Activated B cell treated with CpG ODN at 0.5 μM for 24 hours (primary cell): ENCODE measurements at regions not wholly inside any gene's neighbourhood (a gene's known extent, or its start where the extent isn't known, plus 50 kb on each side); places are given as distances from the start of the nearest gene placed in this dataset.
"Not testable (repeated sequence)": the region's sequence is repeated elsewhere in the genome, so short reads cannot be mapped to it uniquely, and the experiment has no call there.

Experiments used
- ATAC-seq: fragments of 200-7000 bp; cut with Tn5 transposase; one replicate; pipeline ENCODE4 v1.10.0; 2021; ENCODE audit warnings: low read depth, mild to moderate bottlenecking, moderate library complexity
- CTCF ChIA-PET: fragments of 350-600 bp; sonication (Branson Sonifier 250); formaldehyde crosslinking; loops from one replicate; lab custom pipeline; 2021; ENCODE audit warnings: antibody characterized with exemption; lab: Charles Lee
- POLR2A ChIA-PET: fragments of 350-600 bp; sonication (Branson Sonifier 250); formaldehyde crosslinking; loops from one replicate; lab custom pipeline; 2021; ENCODE audit warnings: antibody characterized with exemption; lab: Charles Lee
- DNase-seq: peaks from one replicate; pipeline ENCODE4 v3.0.0; 2022
- H3K27ac Mint-ChIP-seq: one replicate; pipeline ENCODE4 v1.8.0; 2020; ENCODE audit warnings: mixed read lengths
- H3K27me3 Mint-ChIP-seq: one replicate; pipeline ENCODE4 v1.8.0; 2021; ENCODE audit warnings: mixed read lengths
- H3K36me3 Mint-ChIP-seq: one replicate; pipeline ENCODE4 v1.8.0; 2021; ENCODE audit warnings: low read depth, mixed read lengths
- H3K4me1 Mint-ChIP-seq: one replicate; pipeline ENCODE4 v1.8.0; 2021; ENCODE audit warnings: mixed read lengths
- H3K4me3 Mint-ChIP-seq: one replicate; pipeline ENCODE4 v1.8.0; 2020; ENCODE audit warnings: mild to moderate bottlenecking, mixed read lengths
- H3K9me3 Mint-ChIP-seq: one replicate; pipeline ENCODE4 v1.8.0; 2020; ENCODE audit warnings: mixed read lengths
- intact Hi-C: fragments of 100-400 bp; cut with micrococcal nuclease; formaldehyde crosslinking; loops from one replicate; pipeline ENCODE4 v1.15.1; 2024
- TF ChIP-seq, protein P1 (sequence below): fragments of 200-600 bp; IDR thresholded peaks from one replicate; pipeline ENCODE4 v1.8.0; 2022; ENCODE audit warnings: antibody characterized with exemption, mild to moderate bottlenecking

DNA sequence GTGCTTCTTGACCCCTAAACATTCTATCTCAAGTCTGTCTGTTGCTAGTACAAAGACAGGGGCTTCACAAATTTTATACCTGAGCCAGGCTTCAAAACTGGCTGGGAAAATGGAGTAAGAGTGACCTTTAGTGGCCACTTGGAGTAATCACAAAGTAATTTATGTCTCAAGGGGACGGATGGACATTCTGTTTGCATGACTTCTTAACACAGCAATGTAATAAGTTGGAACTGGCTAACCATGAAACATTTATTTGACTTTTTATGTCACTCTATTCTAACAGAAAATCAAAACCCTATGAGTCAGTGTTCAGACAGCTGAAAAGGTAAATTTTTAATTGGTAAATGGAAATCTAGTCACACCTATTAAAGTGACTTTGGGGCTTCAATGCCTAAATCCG lies 600.6 kb downstream of the ANKRD50 start:
- TF ChIP-seq, protein P1, sequence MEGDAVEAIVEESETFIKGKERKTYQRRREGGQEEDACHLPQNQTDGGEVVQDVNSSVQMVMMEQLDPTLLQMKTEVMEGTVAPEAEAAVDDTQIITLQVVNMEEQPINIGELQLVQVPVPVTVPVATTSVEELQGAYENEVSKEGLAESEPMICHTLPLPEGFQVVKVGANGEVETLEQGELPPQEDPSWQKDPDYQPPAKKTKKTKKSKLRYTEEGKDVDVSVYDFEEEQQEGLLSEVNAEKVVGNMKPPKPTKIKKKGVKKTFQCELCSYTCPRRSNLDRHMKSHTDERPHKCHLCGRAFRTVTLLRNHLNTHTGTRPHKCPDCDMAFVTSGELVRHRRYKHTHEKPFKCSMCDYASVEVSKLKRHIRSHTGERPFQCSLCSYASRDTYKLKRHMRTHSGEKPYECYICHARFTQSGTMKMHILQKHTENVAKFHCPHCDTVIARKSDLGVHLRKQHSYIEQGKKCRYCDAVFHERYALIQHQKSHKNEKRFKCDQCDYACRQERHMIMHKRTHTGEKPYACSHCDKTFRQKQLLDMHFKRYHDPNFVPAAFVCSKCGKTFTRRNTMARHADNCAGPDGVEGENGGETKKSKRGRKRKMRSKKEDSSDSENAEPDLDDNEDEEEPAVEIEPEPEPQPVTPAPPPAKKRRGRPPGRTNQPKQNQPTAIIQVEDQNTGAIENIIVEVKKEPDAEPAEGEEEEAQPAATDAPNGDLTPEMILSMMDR: no peak
- no peaks in the 10 kb centered on the region for H3K9me3 Mint-ChIP-seq
- H3K27me3 Mint-ChIP-seq: no peaks in the 10 kb centered on the region
- ChIA-PET POLR2A (no interaction called here), CTCF (no interaction called here)
- no peak overlapping the region for H3K27ac Mint-ChIP-seq
- no peak for ATAC-seq
- no peak for DNase-seq
- H3K4me3 Mint-ChIP-seq: no peak overlapping the region
- H3K36me3 Mint-ChIP-seq: no peaks in the 10 kb centered on the region
- intact Hi-C loops: loop anchor here (1.0 to 2.0 kb wide), 2 partner anchors 339 to 1009 kb away; no protein-coding TSS in a partner anchor
- H3K4me1 Mint-ChIP-seq: no peaks in the 10 kb centered on the region

DNA sequence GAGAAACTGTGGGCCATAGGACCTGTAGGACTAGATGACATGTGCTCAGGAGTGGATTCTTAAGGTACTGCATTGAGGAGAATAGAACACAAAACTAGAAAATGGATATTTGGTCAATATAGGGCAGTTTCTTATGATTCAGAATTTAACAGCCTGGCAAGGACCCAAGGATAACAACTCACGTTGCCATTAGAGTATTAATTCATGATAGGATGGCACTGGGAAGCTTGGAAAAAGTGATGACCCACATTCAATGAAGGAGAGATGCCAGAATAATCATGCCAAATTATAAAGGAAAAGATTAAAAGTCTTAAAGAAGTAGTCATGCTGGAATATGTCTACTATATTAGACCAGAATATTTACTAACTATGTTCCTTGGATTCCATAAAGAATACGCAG lies 594.5 kb downstream of the ANKRD50 start:
- POLR2A ChIA-PET: no interaction called here
- Mint-ChIP-seq H3K9me3 (no peaks in the 10 kb centered on the region), H3K27ac (no peak overlapping the region), H3K4me3 (no peak overlapping the region), H3K4me1 (no peaks in the 10 kb centered on the region), H3K36me3 (no peaks in the 10 kb centered on the region), H3K27me3 (no peaks in the 10 kb centered on the region)
- DNase-seq: no peak
- CTCF ChIA-PET: no interaction called here
- no peak for ATAC-seq
- intact Hi-C loops: no loop called here
- TF ChIP-seq, protein P1: no peak

DNA sequence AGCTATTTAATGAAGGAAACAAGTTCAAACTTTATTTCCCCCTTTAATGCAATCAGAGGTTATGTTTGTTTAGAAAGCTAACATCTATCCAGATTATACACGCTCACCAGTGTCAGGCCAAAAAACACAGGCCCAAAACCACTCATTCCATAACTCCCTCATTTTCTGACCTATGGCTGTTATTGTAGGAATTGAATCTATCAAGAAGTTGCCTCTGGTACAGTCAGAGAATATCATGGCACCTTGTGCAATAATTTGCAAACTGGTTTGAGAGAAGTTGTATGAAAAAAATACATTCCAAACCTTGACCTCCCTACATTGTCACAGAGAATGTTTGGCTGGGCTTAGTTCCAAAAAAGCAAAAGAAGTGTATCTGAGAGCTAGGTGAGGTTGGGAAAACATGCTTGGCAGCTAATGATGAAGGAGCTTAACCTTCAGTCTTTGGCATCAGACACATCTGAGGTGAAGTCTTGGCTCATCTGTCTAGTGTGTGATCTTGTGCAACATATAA lies 591.0 kb downstream of the ANKRD50 start:
- TF ChIP-seq, protein P1: no peak
- ChIA-PET CTCF (no interaction called here), POLR2A (no interaction called here)
- Mint-ChIP-seq H3K9me3 (no peaks in the 10 kb centered on the region), H3K27me3 (no peaks in the 10 kb centered on the region), H3K27ac (no peak overlapping the region), H3K4me3 (no peak overlapping the region), H3K4me1 (no peaks in the 10 kb centered on the region), H3K36me3 (no peaks in the 10 kb centered on the region)
- intact Hi-C loops: no loop called here
- ATAC-seq (no peak), DNase-seq (no peak)

DNA sequence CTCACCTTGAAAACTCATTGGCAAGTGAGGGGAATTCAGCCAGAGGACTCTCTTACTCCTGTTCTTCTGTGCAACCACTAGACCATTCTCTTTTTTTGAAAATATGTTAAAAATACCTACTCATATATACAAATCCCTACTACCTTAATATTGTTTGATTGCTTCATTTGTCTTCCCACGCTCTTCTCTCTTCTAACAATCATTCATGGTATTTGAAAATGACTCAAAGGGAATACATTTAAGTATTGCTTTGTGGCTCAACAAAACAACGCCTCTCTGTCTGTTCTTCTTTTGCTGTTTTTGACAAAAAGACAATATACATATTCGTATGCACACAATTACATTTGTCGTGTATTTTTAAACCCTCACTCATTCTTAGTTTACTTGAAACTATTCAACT lies 589.4 kb downstream of the ANKRD50 start:
- CTCF ChIA-PET: no interaction called here
- no peak overlapping the region for H3K4me3 Mint-ChIP-seq
- no peak for ATAC-seq
- no peaks in the 10 kb centered on the region for H3K36me3 Mint-ChIP-seq
- TF ChIP-seq, protein P1: no peak
- H3K27ac Mint-ChIP-seq: no peak overlapping the region
- no peaks in the 10 kb centered on the region for H3K27me3 Mint-ChIP-seq
- POLR2A ChIA-PET: no interaction called here
- no peaks in the 10 kb centered on the region for H3K9me3 Mint-ChIP-seq
- no peak for DNase-seq
- H3K4me1 Mint-ChIP-seq: no peaks in the 10 kb centered on the region
- intact Hi-C loops: no loop called here

DNA sequence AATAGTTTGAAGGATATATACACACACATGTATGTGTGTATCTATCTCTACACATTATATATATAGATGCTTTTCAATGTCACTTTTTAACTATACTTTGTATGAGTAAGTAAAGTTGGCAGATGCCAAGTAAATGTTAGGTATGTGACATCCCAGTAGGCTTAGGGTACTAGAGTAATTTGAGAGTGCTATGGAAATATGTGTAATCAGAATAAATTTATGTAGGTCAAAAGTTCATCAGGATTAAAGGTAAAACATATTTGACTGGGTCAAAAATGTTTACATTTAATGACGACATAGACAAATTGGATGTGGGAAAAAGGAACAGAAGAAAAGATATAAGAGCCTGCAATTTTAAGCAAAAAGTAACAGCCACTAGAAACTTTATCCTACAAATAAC lies 588.8 kb downstream of the ANKRD50 start:
- ATAC-seq (no peak), DNase-seq (no peak)
- Mint-ChIP-seq H3K9me3 (peaks cover 4% of the 10 kb centered on the region), H3K4me1 (no peaks in the 10 kb centered on the region), H3K4me3 (no peak overlapping the region), H3K27ac (no peak overlapping the region), H3K36me3 (no peaks in the 10 kb centered on the region), H3K27me3 (no peaks in the 10 kb centered on the region)
- ChIA-PET POLR2A (no interaction called here), CTCF (no interaction called here)
- intact Hi-C loops: no loop called here
- TF ChIP-seq, protein P1: no peak

DNA sequence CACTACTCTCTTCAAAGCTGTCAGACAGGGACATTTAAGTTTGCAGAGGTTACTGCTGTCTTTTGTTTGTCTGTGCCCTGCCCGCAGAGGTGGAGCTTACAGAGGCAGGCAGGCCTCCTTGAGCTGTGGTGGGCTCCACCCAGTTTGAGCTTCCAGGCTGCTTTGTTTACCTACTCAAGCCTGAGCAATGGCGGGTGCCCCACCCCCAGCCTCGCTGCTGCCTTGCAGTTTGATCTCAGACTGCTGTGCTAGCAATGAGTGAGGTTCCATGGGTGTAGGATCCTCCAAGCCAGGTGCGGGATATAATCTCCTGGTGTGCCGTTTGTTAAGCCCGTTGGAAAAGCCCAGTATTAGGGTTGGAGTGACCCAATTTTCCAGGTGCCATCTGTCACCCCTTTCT lies 581.2 kb downstream of the ANKRD50 start:
- H3K4me3 Mint-ChIP-seq, CTCF ChIA-PET, ATAC-seq, H3K4me1 Mint-ChIP-seq, H3K36me3 Mint-ChIP-seq, DNase-seq, H3K27ac Mint-ChIP-seq, intact Hi-C loops, POLR2A ChIA-PET, H3K27me3 Mint-ChIP-seq: not testable (repeated sequence)
- peaks cover 12% of the 10 kb centered on the region for H3K9me3 Mint-ChIP-seq
